H1 (cell line): ENCODE measurements at regions not wholly inside any gene's neighbourhood (a gene's known extent, or its start where the extent isn't known, plus 50 kb on each side); places are given as distances from the start of the nearest gene placed in this dataset.

Experiments
- EGR1 ChIP-seq: IDR thresholded peaks from 2 replicates; pipeline ENCODE4 v1.6.1; 2011; ENCODE audit warnings: low read depth, low read length, borderline replicate concordance
- EP300 ChIP-seq, 2 experiments: IDR thresholded peaks; 1 replicate in 1 of 2; 2 replicates in 1 of 2; pipeline ENCODE4 v1.6.1; 2011 to 2012; ENCODE audit warnings: low read depth in 2 of 2, low read length in 2 of 2, mild to moderate bottlenecking in 2 of 2, borderline replicate concordance in 1 of 2, inconsistent platforms in 1 of 2, moderate library complexity in 1 of 2
- EZH2 ChIP-seq: fragments of 200-600 bp; sonication (generic); IDR thresholded peaks from 2 replicates; pipeline ENCODE4 v1.7.1; 2012; ENCODE audit warnings: low read depth, mild to moderate bottlenecking, moderate library complexity, low read length, inconsistent platforms; ENCODE audit not compliant: severe bottlenecking
- NRF1 ChIP-seq: IDR thresholded peaks from 2 replicates; pipeline ENCODE4 v1.6.1; 2011; ENCODE audit warnings: mild to moderate bottlenecking, low read depth, low read length, improper control_type of control experiment
- POLR2A ChIP-seq, 2 experiments: IDR thresholded peaks; 1 replicate in 1 of 2; 2 replicates in 1 of 2; pipeline ENCODE4 v1.6.1; 2011; ENCODE audit warnings: low read depth in 2 of 2, low read length in 2 of 2, mild to moderate bottlenecking in 2 of 2; ENCODE audit errors: control extremely low read depth in 1 of 2
- TAF1 ChIP-seq: IDR thresholded peaks from 2 replicates; pipeline ENCODE4 v1.6.1; 2011; ENCODE audit warnings: mild to moderate bottlenecking, low read depth, low read length
- TF ChIP-seq, protein P1 (sequence below), 3 experiments: IDR thresholded peaks; 1 replicate in 2 of 3; 2 replicates in 1 of 3; pipeline versions ENCODE4 v1.5.1 to v1.6.1; 2011; ENCODE audit warnings: low read length in 3 of 3, mild to moderate bottlenecking in 3 of 3, inconsistent platforms in 2 of 3, low read depth in 1 of 3, moderate library complexity in 1 of 3; ENCODE audit not compliant: insufficient read depth in 1 of 3; ENCODE audit errors: control extremely low read depth in 1 of 3

DNA sequence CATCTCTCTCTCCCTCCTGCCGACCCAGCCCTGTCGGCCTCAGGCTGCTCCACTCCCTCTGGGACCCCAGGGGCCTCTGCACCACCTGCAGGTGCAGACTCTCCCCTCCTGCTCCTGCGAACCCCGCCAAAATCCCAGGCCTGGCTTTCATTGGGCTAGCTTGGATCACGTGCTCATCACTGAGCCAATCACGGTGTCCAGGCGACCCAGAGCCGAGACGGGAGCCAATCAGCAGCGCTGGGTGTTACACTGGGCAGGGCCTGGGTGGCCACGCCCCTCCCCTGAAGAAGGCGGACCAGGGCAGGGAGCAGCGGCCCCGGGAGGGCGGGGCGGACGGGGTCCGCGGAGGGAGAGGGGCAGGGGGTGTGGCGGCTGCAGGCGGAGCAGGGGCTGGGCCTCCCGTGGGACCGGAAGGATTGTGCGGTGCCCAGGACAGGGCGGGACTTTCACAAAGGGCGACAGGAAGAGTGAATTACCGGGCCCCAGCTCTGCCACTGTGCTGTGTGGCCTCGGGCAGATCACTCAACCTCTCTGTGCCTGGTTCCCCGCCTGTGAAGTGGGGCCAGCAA is 66.6 kb upstream of the FBRSL1 start:
- no peak for TF ChIP-seq TAF1
- no peak for TF ChIP-seq EZH2
- TF ChIP-seq, protein P1, sequence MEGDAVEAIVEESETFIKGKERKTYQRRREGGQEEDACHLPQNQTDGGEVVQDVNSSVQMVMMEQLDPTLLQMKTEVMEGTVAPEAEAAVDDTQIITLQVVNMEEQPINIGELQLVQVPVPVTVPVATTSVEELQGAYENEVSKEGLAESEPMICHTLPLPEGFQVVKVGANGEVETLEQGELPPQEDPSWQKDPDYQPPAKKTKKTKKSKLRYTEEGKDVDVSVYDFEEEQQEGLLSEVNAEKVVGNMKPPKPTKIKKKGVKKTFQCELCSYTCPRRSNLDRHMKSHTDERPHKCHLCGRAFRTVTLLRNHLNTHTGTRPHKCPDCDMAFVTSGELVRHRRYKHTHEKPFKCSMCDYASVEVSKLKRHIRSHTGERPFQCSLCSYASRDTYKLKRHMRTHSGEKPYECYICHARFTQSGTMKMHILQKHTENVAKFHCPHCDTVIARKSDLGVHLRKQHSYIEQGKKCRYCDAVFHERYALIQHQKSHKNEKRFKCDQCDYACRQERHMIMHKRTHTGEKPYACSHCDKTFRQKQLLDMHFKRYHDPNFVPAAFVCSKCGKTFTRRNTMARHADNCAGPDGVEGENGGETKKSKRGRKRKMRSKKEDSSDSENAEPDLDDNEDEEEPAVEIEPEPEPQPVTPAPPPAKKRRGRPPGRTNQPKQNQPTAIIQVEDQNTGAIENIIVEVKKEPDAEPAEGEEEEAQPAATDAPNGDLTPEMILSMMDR (IDR thresholded peaks at IDR 0.05; ENCODE audit: control extremely low read depth in 1 of 3, insufficient read depth in 1 of 3, low read depth in 1 of 3, low read length in 3 of 3) = no peak
- no peak for TF ChIP-seq EP300 (IDR thresholded peaks at IDR 0.05; ENCODE audit: borderline replicate concordance in 1 of 2, low read depth in 2 of 2, low read length in 2 of 2)
- TF ChIP-seq NRF1 = no peak
- no peak for TF ChIP-seq EGR1
- no peak for TF ChIP-seq POLR2A (IDR thresholded peaks at IDR 0.05; ENCODE audit: control extremely low read depth in 1 of 2, low read depth in 2 of 2, low read length in 2 of 2)
